Ectodermal cell (in vitro differentiated cells): ENCODE measurements at regions not wholly inside any gene's neighbourhood (a gene's known extent, or its start where the extent isn't known, plus 50 kb on each side); places are given as distances from the start of the nearest gene placed in this dataset.

Experiments
- H3K27ac ChIP-seq: 2 replicates; pipeline ENCODE4 v1.7.0; 2013; ENCODE audit warnings: mild to moderate bottlenecking, low read depth, low read length; ENCODE audit not compliant: insufficient read depth, poor library complexity, severe bottlenecking
- H3K27me3 ChIP-seq: 2 replicates; pipeline ENCODE4 v1.7.0; 2013; ENCODE audit warnings: mild to moderate bottlenecking, low read length; ENCODE audit not compliant: insufficient read depth, control insufficient read depth, poor library complexity, severe bottlenecking
- H3K36me3 ChIP-seq: one replicate; pipeline ENCODE4 v1.7.0; 2013; ENCODE audit warnings: low read length; ENCODE audit not compliant: control insufficient read depth, insufficient read depth
- H3K4me1 ChIP-seq: one replicate; pipeline ENCODE4 v1.7.0; 2013; ENCODE audit warnings: low read length; ENCODE audit not compliant: control insufficient read depth, insufficient read depth
- H3K4me3 ChIP-seq: 2 replicates; pipeline ENCODE4 v1.7.0; 2013; ENCODE audit warnings: low read depth, low read length, control low read depth; ENCODE audit not compliant: insufficient read depth
- H3K9me3 ChIP-seq: 2 replicates; pipeline ENCODE4 v1.7.0; 2013; ENCODE audit warnings: mild to moderate bottlenecking, low read length, moderate library complexity; ENCODE audit not compliant: control insufficient read depth
- WGBS, 2 experiments: methylation state at CpG; one replicate each; pipeline ENCODE4 v1.1.7; 2013; ENCODE audit warnings: missing lambda C conversion rate in 2 of 2; 5-methylcytosine and 5-hydroxymethylcytosine counted together

DNA sequence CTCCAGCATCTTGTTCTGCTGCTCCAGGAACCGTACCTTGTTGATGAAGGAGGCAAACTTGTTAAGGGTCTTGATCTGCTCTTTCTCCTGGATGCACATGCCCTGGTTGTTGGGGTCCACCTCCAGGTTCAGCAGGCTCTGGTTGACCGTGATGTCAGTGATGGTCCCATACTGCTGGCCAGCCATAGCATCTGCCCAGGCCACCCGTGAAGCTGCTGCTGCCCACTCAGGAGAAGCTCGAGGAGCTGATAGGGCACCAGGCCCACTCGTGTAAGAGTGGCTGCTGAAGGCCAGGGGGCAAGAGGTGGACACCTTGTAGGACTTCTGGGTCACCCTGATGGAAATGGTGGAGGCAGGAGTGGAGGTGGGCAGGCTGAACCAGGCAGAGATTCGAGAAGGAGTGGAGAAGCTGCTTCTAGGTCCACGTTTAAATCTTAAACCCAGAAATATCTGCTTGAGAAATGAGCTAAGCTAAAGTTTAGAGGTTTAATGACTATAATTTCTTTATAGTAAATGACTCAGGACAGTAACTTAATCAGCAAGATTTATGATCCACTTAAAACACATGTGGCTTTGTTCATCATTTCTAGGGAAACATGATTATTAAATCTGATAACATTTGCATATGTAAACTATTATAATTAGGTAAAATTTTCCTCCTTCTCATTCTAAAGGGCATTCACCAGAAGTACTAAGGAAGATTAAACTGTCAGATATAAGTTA, 358.7 kb upstream of the SETBP1 start:
- 93 to 97% methylated on average over 7 of the region's 7 CpGs for WGBS, 2 experiments
- H3K4me1 ChIP-seq, result no peaks in the 10 kb centered on the region

DNA sequence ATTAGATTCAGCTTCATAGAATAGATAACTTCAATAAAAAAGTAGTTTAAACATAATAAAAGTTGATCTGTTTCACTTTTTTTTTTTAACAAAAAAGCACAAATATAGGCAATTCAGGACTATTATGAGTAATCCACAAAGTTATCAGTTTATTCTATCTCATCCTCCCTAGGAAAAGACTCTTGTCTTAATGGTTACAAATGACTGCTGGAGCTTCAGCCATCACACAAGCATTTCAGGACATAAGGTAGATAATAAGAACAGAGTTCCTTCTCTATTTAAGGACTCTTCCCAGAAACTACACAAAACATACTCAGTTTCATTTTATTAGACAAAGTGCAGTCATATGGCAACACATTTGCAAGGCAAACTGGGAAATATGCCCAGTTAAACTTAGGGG, 357.6 kb upstream of the SETBP1 start:
- H3K9me3 ChIP-seq, result no peaks in the 10 kb centered on the region
- no peaks in the 10 kb centered on the region for H3K27me3 ChIP-seq
- H3K4me3 ChIP-seq, result no peak overlapping the region
- H3K4me1 ChIP-seq, result no peaks in the 10 kb centered on the region
- no peak overlapping the region for H3K27ac ChIP-seq
- no peaks in the 10 kb centered on the region for H3K36me3 ChIP-seq

More for the DNA sequence above, 358.7 kb upstream of the SETBP1 start:
- Histone ChIP-seq H3K9me3 (no peaks in the 10 kb centered on the region), H3K36me3 (no peaks in the 10 kb centered on the region), H3K27ac (no peak overlapping the region), H3K4me3 (no peak overlapping the region), H3K27me3 (no peaks in the 10 kb centered on the region)

DNA sequence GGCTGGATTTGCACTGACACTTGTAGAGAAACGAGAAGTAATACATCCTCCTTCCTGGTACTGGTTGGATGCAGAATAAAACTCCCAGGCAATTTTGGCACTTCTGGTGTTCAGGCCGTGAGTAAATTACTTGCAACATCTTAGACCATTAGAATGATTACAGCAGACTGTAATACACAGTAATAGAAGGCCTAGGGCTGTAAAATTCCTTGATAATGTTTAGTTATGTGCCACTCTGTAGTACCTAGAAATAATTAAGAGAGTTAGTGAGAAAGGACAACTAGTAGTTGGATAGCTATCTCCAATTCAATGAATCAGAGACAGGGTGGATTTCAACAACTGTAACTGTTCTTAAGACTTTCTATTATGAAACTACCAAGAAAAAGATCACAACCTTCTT, 356.3 kb upstream of the SETBP1 start:
- no peak overlapping the region for H3K27ac ChIP-seq
- 92 to 100% methylated on average over 2 of the region's 2 CpGs for WGBS, 2 experiments
- H3K27me3 ChIP-seq, result no peaks in the 10 kb centered on the region
- H3K9me3 ChIP-seq, result no peaks in the 10 kb centered on the region
- H3K36me3 ChIP-seq, result no peaks in the 10 kb centered on the region
- H3K4me3 ChIP-seq, result no peak overlapping the region
- H3K4me1 ChIP-seq, result no peaks in the 10 kb centered on the region

DNA sequence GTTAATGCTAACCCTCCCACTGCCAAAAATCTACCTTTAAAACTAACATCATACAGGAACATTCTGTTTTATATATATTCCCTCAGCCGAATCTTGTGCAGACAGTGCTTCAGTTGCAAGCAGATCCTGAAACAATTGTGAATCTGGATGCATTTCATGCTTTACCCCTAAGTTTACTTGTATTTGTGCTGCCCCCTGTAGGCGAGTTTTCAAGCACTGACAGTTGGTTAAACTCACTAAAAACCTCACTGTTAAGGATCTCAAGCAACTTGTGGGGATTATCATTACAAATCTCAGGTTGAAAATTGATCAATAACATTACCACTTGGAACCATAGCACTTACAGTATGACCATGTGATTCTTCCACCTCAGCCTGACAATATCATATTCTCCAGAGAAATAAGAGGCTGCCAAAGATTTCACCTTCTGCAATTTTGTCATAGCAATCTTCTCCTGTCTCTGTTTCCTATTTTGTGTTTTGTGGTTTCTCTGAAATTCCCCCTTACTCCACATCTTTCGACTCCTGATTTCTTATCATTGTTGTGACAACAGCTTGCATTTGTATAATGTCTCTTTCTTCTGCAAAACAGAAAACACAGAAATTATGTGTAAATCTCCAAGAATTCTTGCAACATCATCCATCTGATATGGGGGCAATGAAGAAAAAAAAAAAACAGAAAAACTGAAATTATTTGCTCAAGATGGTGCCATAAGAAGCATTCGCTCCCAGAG, 354.6 kb upstream of the SETBP1 start:
- WGBS, 2 experiments, result 64% methylated on average over 4 of the region's 4 CpGs
- Histone ChIP-seq H3K36me3 (no peaks in the 10 kb centered on the region), H3K4me1 (no peaks in the 10 kb centered on the region), H3K4me3 (no peak overlapping the region), H3K9me3 (no peaks in the 10 kb centered on the region), H3K27me3 (no peaks in the 10 kb centered on the region), H3K27ac (no peak overlapping the region)

DNA sequence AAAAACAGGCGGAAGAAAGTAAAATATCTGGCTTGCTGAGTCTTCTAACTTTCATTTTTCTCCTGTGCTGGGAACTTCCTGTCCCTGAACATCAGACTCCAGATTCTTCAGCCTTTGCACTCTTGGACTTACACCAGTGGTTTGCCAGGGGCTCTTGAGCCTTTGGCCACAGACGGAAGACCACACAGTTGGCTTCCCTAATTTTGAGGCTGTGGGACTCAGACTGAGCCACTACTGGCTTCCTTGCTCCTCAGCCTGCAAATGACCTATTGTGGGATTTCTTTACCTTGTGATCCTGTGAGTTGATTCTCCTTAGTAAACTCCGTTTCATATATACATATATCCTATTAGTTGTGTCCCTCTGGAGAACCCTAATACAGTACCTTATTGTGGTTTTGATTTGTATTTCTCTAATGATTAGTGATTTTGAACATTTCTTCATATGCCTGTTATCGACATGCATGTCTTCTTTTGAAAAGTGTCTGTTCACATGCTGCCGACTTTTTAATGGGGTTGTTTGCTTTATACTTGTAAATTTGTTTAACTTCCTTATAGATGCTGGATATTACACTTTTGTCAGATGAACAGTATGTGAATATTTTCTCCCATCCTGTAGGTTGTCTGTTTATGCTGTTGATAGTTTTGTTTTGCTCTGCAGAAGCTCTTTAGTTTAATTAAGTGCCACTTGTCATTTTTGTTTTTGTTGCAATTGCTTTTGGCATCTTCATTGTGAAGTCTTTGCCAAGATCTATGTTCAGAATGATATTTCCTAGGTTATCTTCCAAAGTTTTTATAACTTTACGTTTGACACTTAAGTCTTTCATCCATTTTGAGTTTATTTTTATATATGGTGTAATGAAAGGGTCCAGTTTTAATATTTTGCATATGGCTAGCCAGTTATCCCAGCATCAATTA, 348.8 kb upstream of the SETBP1 start:
- Histone ChIP-seq H3K4me1 (no peaks in the 10 kb centered on the region), H3K4me3 (no peak overlapping the region), H3K36me3 (no peaks in the 10 kb centered on the region), H3K27me3 (no peaks in the 10 kb centered on the region), H3K27ac (no peak overlapping the region), H3K9me3 (no peaks in the 10 kb centered on the region)
- 90 to 96% methylated on average over 4 to 6 of the region's 6 CpGs for WGBS, 2 experiments

DNA sequence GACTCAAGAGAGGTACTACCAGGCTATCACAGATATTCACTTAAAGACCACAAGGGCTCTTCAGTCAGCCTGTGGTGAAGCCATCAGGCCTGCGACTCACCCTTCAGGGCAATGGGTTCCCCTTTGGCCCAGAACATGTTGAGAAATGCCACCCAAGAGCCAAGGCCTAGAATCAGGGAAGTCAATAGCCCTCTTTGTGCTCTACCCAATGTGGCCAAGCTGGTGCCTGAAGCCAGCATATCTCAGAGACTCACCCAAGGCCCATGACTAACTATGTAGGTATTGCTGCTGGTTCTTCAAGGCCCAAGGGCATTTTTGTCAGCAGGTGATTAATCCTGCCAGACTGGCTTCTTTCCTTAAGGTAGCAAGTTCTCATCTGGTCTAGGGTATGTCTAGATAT, 338.9 kb upstream of the SETBP1 start:
- no peaks in the 10 kb centered on the region for H3K36me3 ChIP-seq
- no peaks in the 10 kb centered on the region for H3K27me3 ChIP-seq
- 84 to 98% methylated on average over 1 of the region's 1 CpG for WGBS, 2 experiments
- no peak overlapping the region for H3K27ac ChIP-seq
- no peaks in the 10 kb centered on the region for H3K9me3 ChIP-seq
- no peaks in the 10 kb centered on the region for H3K4me1 ChIP-seq
- H3K4me3 ChIP-seq, result no peak overlapping the region

DNA sequence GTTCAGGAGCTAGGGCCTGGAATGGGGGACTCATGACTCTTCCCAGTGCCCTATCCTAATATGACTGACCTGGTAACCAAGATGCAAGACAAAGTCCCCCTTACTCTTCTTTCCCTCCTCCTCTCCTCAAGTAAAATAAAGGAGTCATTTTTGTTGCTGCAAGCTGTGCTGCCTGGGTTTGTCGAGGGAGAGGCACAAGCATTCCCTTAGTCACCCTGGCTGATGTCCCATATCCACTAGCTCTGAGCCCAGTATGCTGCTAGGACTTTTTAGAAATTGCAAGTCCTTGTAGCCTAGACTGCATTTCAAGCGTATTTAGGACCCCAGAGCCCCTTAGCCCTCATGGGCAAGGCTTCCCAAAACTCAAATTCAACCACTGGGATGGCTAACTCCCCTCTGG, 338.5 kb upstream of the SETBP1 start:
- 90 to 95% methylated on average over 2 of the region's 2 CpGs for WGBS, 2 experiments
- Histone ChIP-seq H3K4me3 (no peak overlapping the region), H3K36me3 (no peaks in the 10 kb centered on the region), H3K27me3 (no peaks in the 10 kb centered on the region), H3K4me1 (no peaks in the 10 kb centered on the region), H3K9me3 (no peaks in the 10 kb centered on the region), H3K27ac (no peak overlapping the region)

DNA sequence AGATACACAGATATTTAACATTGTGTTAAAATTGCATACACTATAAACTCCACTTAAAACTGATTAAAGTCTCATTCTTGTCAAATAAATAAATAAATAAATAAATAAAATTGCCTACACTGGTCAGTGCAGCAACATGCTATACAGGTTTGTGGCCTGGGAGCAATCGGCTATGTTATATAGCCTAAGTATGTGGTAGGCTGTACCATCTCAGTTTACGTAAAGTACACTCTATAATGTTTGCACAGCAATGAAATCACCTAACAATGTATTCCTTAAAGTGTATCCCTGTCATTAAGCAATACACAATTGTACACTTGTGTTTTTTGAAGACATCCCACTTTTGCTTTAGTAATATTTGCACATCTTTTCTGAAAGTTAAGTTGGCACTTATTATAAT, 337.7 kb upstream of the SETBP1 start:
- Histone ChIP-seq H3K4me1 (no peaks in the 10 kb centered on the region), H3K4me3 (no peak overlapping the region)
- 100% methylated on average over 2 of the region's 2 CpGs for WGBS, 2 experiments

DNA sequence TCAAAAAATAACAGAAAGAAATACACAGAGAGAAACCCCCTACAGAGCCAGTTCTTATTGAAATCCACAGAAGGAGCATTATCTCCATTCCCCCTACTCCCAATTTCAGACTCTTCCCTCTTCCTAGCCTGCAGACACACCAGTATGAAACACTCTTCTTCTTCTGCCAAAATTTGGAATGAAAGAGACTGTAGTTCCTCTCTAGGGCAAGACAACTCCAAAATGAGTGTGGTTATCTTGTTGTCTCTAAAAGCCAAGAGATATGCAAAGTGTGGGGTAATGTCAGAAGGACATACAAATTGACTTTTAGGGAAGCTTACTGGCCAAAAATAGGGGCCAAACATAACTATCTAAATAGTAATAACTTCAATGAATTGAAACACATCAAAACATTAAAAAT, 337.1 kb upstream of the SETBP1 start:
- Histone ChIP-seq H3K27ac (no peak overlapping the region), H3K4me3 (no peak overlapping the region), H3K4me1 (no peaks in the 10 kb centered on the region), H3K36me3 (no peaks in the 10 kb centered on the region), H3K27me3 (no peaks in the 10 kb centered on the region), H3K9me3 (no peaks in the 10 kb centered on the region)

More for the DNA sequence above, 337.7 kb upstream of the SETBP1 start:
- Histone ChIP-seq H3K27ac (no peak overlapping the region), H3K36me3 (no peaks in the 10 kb centered on the region), H3K9me3 (no peaks in the 10 kb centered on the region), H3K27me3 (no peaks in the 10 kb centered on the region)

DNA sequence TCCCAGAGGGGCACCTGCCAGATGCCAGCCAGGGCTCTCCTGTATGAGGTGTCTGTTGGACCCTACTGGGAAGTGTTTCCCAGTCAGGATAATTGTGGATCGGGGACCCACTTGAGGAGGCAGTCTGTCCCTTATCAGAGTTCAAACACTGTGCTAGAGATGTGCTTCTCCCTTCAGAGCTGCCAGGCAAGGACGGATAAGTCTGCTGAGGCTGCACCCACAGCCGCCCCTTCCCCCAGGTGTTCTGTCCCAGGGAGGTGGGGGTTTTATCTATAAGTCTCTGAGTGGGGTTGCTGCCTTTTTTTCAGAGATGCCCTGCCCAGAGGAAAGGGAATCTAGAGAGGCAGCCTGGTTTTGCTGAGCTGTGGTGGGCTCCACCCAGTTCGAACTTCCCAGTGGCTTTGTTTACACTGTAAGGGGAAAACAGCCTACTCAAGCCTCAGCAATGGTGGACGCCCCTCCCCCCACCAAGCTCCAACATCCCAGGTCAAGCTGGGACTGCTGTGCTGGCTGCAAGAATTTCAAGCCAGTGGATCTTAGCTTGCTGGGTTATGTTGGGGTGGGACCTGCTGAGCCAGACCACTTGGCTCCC, 324.0 kb upstream of the SETBP1 start:
- Histone ChIP-seq H3K4me3 (no peak overlapping the region), H3K27me3 (no peaks in the 10 kb centered on the region), H3K36me3 (no peaks in the 10 kb centered on the region), H3K9me3 (no peaks in the 10 kb centered on the region), H3K4me1 (no peaks in the 10 kb centered on the region), H3K27ac (no peak overlapping the region)
- 71 to 76% methylated on average over 5 of the region's 5 CpGs for WGBS, 2 experiments
